ENCODE measurements at regions not wholly inside any gene's neighbourhood (a gene's known extent, or its start where the extent isn't known, plus 50 kb on each side); places are given as distances from the start of the nearest gene placed in this dataset.

GRCh38 chr14:78081245-78081644, 88.9 kb upstream of the NRXN3 start:
- DNase-seq = no peak
- Mint-ChIP-seq H3K27me3 (peaks cover 8% of the 10 kb centered on the region), H3K4me3 (no peak overlapping the region), H3K4me1 (no peaks in the 10 kb centered on the region), H3K9me3 (no peaks in the 10 kb centered on the region), H3K36me3 (ENCODE audit: low read depth) (no peaks in the 10 kb centered on the region), H3K27ac (no peak overlapping the region)
- ChIA-PET CTCF (no interaction called here), POLR2A (no interaction called here)

GRCh38 chr14:78083837-78084236, 86.3 kb upstream of the NRXN3 start:
- POLR2A ChIA-PET = no interaction called here
- Mint-ChIP-seq H3K4me3 (no peak overlapping the region), H3K27ac (no peak overlapping the region), H3K9me3 (no peaks in the 10 kb centered on the region), H3K36me3 (ENCODE audit: low read depth) (no peaks in the 10 kb centered on the region), H3K27me3 (peaks cover 8% of the 10 kb centered on the region), H3K4me1 (no peaks in the 10 kb centered on the region)
- DNase-seq = no peak
- CTCF ChIA-PET = interaction anchor here (0.6 kb wide), 1 partner anchor 74 kb away, joined by 3 read pairs; no protein-coding TSS in a partner anchor

- no peaks in the 10 kb centered on the region for H3K36me3 Mint-ChIP-seq (ENCODE audit: low read depth)
- no peak for DNase-seq
- H3K9me3 Mint-ChIP-seq = no peaks in the 10 kb centered on the region
- H3K4me3 Mint-ChIP-seq = no peak overlapping the region
- ChIA-PET POLR2A (no interaction called here), CTCF (interaction anchor here (0.7 kb wide), 1 partner anchor 9 kb away, joined by 3 read pairs; no protein-coding TSS in a partner anchor)
- peaks cover 3% of the 10 kb centered on the region for H3K27me3 Mint-ChIP-seq
- no peaks in the 10 kb centered on the region for H3K4me1 Mint-ChIP-seq
- no peak overlapping the region for H3K27ac Mint-ChIP-seq
Observed at GRCh38 chr14:78086342-78086741, 83.8 kb upstream of the NRXN3 start.

- POLR2A ChIA-PET = no interaction called here
- H3K9me3 Mint-ChIP-seq = no peaks in the 10 kb centered on the region
- CTCF ChIA-PET = no interaction called here
- H3K4me1 Mint-ChIP-seq = no peaks in the 10 kb centered on the region
- DNase-seq = no peak
- H3K4me3 Mint-ChIP-seq = no peak overlapping the region
- H3K27ac Mint-ChIP-seq = no peak overlapping the region
- H3K27me3 Mint-ChIP-seq = no peaks in the 10 kb centered on the region
- no peaks in the 10 kb centered on the region for H3K36me3 Mint-ChIP-seq (ENCODE audit: low read depth)
Observed at GRCh38 chr14:78088916-78089315, 81.3 kb upstream of the NRXN3 start.

- ChIA-PET CTCF (interaction anchor here (0.9 kb wide), 1 partner anchor 11 kb away, joined by 3 read pairs; no protein-coding TSS in a partner anchor), POLR2A (no interaction called here)
- no peak for DNase-seq
- Mint-ChIP-seq H3K27ac (no peak overlapping the region), H3K9me3 (no peaks in the 10 kb centered on the region), H3K4me1 (no peaks in the 10 kb centered on the region), H3K4me3 (no peak overlapping the region), H3K27me3 (no peaks in the 10 kb centered on the region), H3K36me3 (ENCODE audit: low read depth) (no peaks in the 10 kb centered on the region)
Observed at GRCh38 chr14:78090864-78091263, 79.3 kb upstream of the NRXN3 start.

- Mint-ChIP-seq H3K36me3 (ENCODE audit: low read depth) (no peaks in the 10 kb centered on the region), H3K27me3 (no peaks in the 10 kb centered on the region), H3K4me1 (no peaks in the 10 kb centered on the region), H3K4me3 (no peak overlapping the region), H3K9me3 (no peaks in the 10 kb centered on the region), H3K27ac (no peak overlapping the region)
- ChIA-PET POLR2A (no interaction called here), CTCF (interaction anchor here (0.9 kb wide), 1 partner anchor 12 kb away, joined by 3 read pairs; no protein-coding TSS in a partner anchor)
- DNase-seq = no peak
Observed at GRCh38 chr14:78091361-78091760, 78.8 kb upstream of the NRXN3 start.

GRCh38 chr14:78092040-78092439, 78.1 kb upstream of the NRXN3 start:
- Mint-ChIP-seq H3K4me3 (no peak overlapping the region), H3K9me3 (no peaks in the 10 kb centered on the region), H3K27ac (no peak overlapping the region), H3K36me3 (ENCODE audit: low read depth) (no peaks in the 10 kb centered on the region), H3K4me1 (no peaks in the 10 kb centered on the region), H3K27me3 (no peaks in the 10 kb centered on the region)
- no peak for DNase-seq
- CTCF ChIA-PET = no interaction called here
- POLR2A ChIA-PET = no interaction called here

- Mint-ChIP-seq H3K9me3 (no peaks in the 10 kb centered on the region), H3K27ac (no peak overlapping the region), H3K4me1 (no peaks in the 10 kb centered on the region), H3K36me3 (ENCODE audit: low read depth) (no peaks in the 10 kb centered on the region), H3K27me3 (peaks cover 5% of the 10 kb centered on the region), H3K4me3 (no peak overlapping the region)
- POLR2A ChIA-PET = no interaction called here
- DNase-seq = no peak
- CTCF ChIA-PET = no interaction called here
Observed at GRCh38 chr14:78103271-78103670, 66.9 kb upstream of the NRXN3 start.

- H3K9me3 Mint-ChIP-seq = no peaks in the 10 kb centered on the region
- no peak overlapping the region for H3K4me3 Mint-ChIP-seq
- no peak for DNase-seq
- no peaks in the 10 kb centered on the region for H3K4me1 Mint-ChIP-seq
- no peaks in the 10 kb centered on the region for H3K36me3 Mint-ChIP-seq (ENCODE audit: low read depth)
- CTCF ChIA-PET = no interaction called here
- peaks cover 5% of the 10 kb centered on the region for H3K27me3 Mint-ChIP-seq
- H3K27ac Mint-ChIP-seq = no peak overlapping the region
- POLR2A ChIA-PET = no interaction called here
Observed at GRCh38 chr14:78104160-78104559, 66.0 kb upstream of the NRXN3 start.

GRCh38 chr14:78104655-78105054, 65.5 kb upstream of the NRXN3 start:
- H3K27ac Mint-ChIP-seq = no peak overlapping the region
- no peak for DNase-seq
- H3K4me3 Mint-ChIP-seq = no peak overlapping the region
- H3K27me3 Mint-ChIP-seq = peaks cover 5% of the 10 kb centered on the region
- no peaks in the 10 kb centered on the region for H3K36me3 Mint-ChIP-seq (ENCODE audit: low read depth)
- CTCF ChIA-PET = no interaction called here
- no peaks in the 10 kb centered on the region for H3K4me1 Mint-ChIP-seq
- POLR2A ChIA-PET = no interaction called here
- no peaks in the 10 kb centered on the region for H3K9me3 Mint-ChIP-seq

- no peak for DNase-seq
- H3K27me3 Mint-ChIP-seq = peaks cover 5% of the 10 kb centered on the region
- H3K9me3 Mint-ChIP-seq = no peaks in the 10 kb centered on the region
- H3K4me1 Mint-ChIP-seq = no peaks in the 10 kb centered on the region
- no peak overlapping the region for H3K4me3 Mint-ChIP-seq
- no peak overlapping the region for H3K27ac Mint-ChIP-seq
- no peaks in the 10 kb centered on the region for H3K36me3 Mint-ChIP-seq (ENCODE audit: low read depth)
- ChIA-PET POLR2A (no interaction called here), CTCF (no interaction called here)
Observed at GRCh38 chr14:78106381-78106780, 63.8 kb upstream of the NRXN3 start.

- no peaks in the 10 kb centered on the region for H3K4me1 Mint-ChIP-seq
- no peak for DNase-seq
- no peak overlapping the region for H3K27ac Mint-ChIP-seq
- POLR2A ChIA-PET = no interaction called here
- no peaks in the 10 kb centered on the region for H3K36me3 Mint-ChIP-seq (ENCODE audit: low read depth)
- no peak overlapping the region for H3K4me3 Mint-ChIP-seq
- peaks cover 5% of the 10 kb centered on the region for H3K27me3 Mint-ChIP-seq
- no peaks in the 10 kb centered on the region for H3K9me3 Mint-ChIP-seq
- CTCF ChIA-PET = no interaction called here
Observed at GRCh38 chr14:78107166-78107565, 63.0 kb upstream of the NRXN3 start.

GRCh38 chr14:78119440-78119839, 50.7 kb upstream of the NRXN3 start:
- no peak overlapping the region for H3K4me3 Mint-ChIP-seq

More at GRCh38 chr14:78119440-78119839, 50.7 kb upstream of the NRXN3 start:
- Mint-ChIP-seq H3K9me3 (peaks cover 2% of the 10 kb centered on the region), H3K27ac (no peak overlapping the region), H3K36me3 (ENCODE audit: low read depth) (no peaks in the 10 kb centered on the region), H3K27me3 (peaks cover 2% of the 10 kb centered on the region), H3K4me1 (no peaks in the 10 kb centered on the region)
- ChIA-PET CTCF (no interaction called here), POLR2A (no interaction called here)
- no peak for DNase-seq
